HFF-Myc (cell line): ENCODE measurements at regions not wholly inside any gene's neighbourhood (a gene's known extent, or its start where the extent isn't known, plus 50 kb on each side); places are given as distances from the start of the nearest gene placed in this dataset.

Experiments used
- DNase-seq: peaks from one replicate; pipeline ENCODE4 v3.0.0-alpha.2; 2011; ENCODE audit warnings: low read depth; ENCODE audit errors: extremely low read depth
- H3K4me3 ChIP-seq: replicated peaks from 2 replicates; pipeline ENCODE4 v1.5.1; 2011; ENCODE audit warnings: low read depth, mild to moderate bottlenecking, control low read depth, low read length
- CTCF ChIP-seq: IDR thresholded peaks from 2 replicates; pipeline ENCODE4 v1.5.1; 2012; ENCODE audit warnings: mild to moderate bottlenecking, low read depth, low read length, control low read depth; ENCODE audit errors: missing control alignments

- DNase-seq, result no peak
- no peak overlapping the region for H3K4me3 ChIP-seq
- no peak for TF ChIP-seq CTCF
These were observed 942.5 kb upstream of the SLC39A10 start for GRCh38 chr2:194714541-194714940.

GRCh38 chr2:194709840-194710239 lies 947.2 kb upstream of the SLC39A10 start:
- no peak for DNase-seq
- TF ChIP-seq CTCF, result no peak
- no peak overlapping the region for H3K4me3 ChIP-seq

GRCh38 chr2:194706179-194706578 lies 950.8 kb upstream of the SLC39A10 start:
- no peak for TF ChIP-seq CTCF

GRCh38 chr2:194705398-194705797 lies 951.6 kb upstream of the SLC39A10 start:
- DNase-seq, result no peak
- no peak overlapping the region for H3K4me3 ChIP-seq
- no peak for TF ChIP-seq CTCF

More at GRCh38 chr2:194706179-194706578, 950.8 kb upstream of the SLC39A10 start:
- H3K4me3 ChIP-seq, result no peak overlapping the region
- DNase-seq, result no peak

GRCh38 chr2:194700726-194701125 lies 956.3 kb upstream of the SLC39A10 start:
- no peak for DNase-seq
- TF ChIP-seq CTCF, result no peak
- no peak overlapping the region for H3K4me3 ChIP-seq

- no peak for TF ChIP-seq CTCF
- no peak for DNase-seq
- no peak overlapping the region for H3K4me3 ChIP-seq
These were observed 956.9 kb upstream of the SLC39A10 start for GRCh38 chr2:194700116-194700515.

- no peak overlapping the region for H3K4me3 ChIP-seq
- DNase-seq, result no peak
- TF ChIP-seq CTCF, result no peak
These were observed 959.0 kb upstream of the SLC39A10 start for GRCh38 chr2:194698012-194698411.
